ENCODE measurements at regions not wholly inside any gene's neighbourhood (a gene's known extent, or its start where the extent isn't known, plus 50 kb on each side); places are given as distances from the start of the nearest gene placed in this dataset.

- in situ Hi-C loops (cut with MboI): no loop called here
These were observed 172.1 kb downstream of the MREG start for GRCh38 chr2:215841175-215841816.

More at GRCh38 chr2:215841175-215841816, 172.1 kb downstream of the MREG start:
- CTCF ChIA-PET: interaction anchor here (0.7 to 4.1 kb wide), 10 partner anchors 10 to 273 kb away, joined by 3 to 20 read pairs (median 4); no protein-coding TSS in a partner anchor
- POLR2A ChIA-PET: interaction anchor here (0.6 to 2.9 kb wide), 7 partner anchors 29 to 548 kb away, joined by 3 to 10 read pairs (median 5); no protein-coding TSS in a partner anchor
- Histone ChIP-seq H3K9me3 (replicated peaks; ENCODE audit: control insufficient read depth, insufficient read depth, low read length) (no peaks in the 10 kb centered on the region; the same call in 2 of the 3 replicates), H3K4me1 (ENCODE audit: control insufficient read depth, insufficient read depth, low read length) (peaks cover 33% of the 10 kb centered on the region), H3K79me2 (ENCODE audit: control insufficient read depth, insufficient read depth, low read length) (no peaks in the 10 kb centered on the region), H3K9ac (ENCODE audit: control insufficient read depth, insufficient read depth, low read length) (no peak overlapping the region), H3K27me3 (replicated peaks in 1 of 2; ENCODE audit: control insufficient read depth in 2 of 2, insufficient read depth in 2 of 2, low read length in 1 of 2) (no peaks in the 10 kb centered on the region), H3K36me3 (ENCODE audit: control insufficient read depth in 2 of 2, insufficient read depth in 2 of 2, low read length in 1 of 2) (no peaks in the 10 kb centered on the region), H4K20me1 (ENCODE audit: control insufficient read depth, insufficient read depth) (no peaks in the 10 kb centered on the region), H3K27ac (ENCODE audit: control insufficient read depth, insufficient read depth) (no peak overlapping the region), H3K4me2 (ENCODE audit: control insufficient read depth, insufficient read depth) (no peak overlapping the region; the same call in 1 of the 2 replicates), H2AFZ (ENCODE audit: control insufficient read depth, low read depth, low read length) (no peak overlapping the region), H3K4me3 (no peak overlapping the region)
- no TSS peak for BruUV-seq (replicated peaks)
- FAIRE-seq (no peak), ATAC-seq (no peak), DNase-seq (ENCODE audit: low read depth, low spot score) (no peak)
- SMC1A ChIA-PET (ENCODE audit: uncharacterized antibody, unreplicated experiment): interaction anchor here (0.9 to 4.6 kb wide), 21 partner anchors 8 to 504 kb away, joined by 3 to 43 read pairs (median 6); no protein-coding TSS in a partner anchor
- RAD21 ChIA-PET (ENCODE audit: unreplicated experiment): interaction anchor here (0.8 to 3.2 kb wide), 15 partner anchors 11 to 563 kb away, joined by 3 to 28 read pairs (median 6); no protein-coding TSS in a partner anchor
- intact Hi-C loops (cut with micrococcal nuclease; ENCODE audit: unreplicated experiment): no loop called here
- TF ChIP-seq RUNX3 (IDR thresholded peaks at IDR 0.05; ENCODE audit: low read length) (no peak), ASH2L (IDR thresholded peaks at IDR 0.05; ENCODE audit: borderline replicate concordance, low read depth) (no peak), NR2F1 (conservative IDR thresholded peaks at IDR 0.05) (0 out of 2 replicates have a peak, but pooled peaks have one; percentile 15), HDGF (IDR thresholded peaks at IDR 0.05) (no peak)
- TF ChIP-seq, protein P1, sequence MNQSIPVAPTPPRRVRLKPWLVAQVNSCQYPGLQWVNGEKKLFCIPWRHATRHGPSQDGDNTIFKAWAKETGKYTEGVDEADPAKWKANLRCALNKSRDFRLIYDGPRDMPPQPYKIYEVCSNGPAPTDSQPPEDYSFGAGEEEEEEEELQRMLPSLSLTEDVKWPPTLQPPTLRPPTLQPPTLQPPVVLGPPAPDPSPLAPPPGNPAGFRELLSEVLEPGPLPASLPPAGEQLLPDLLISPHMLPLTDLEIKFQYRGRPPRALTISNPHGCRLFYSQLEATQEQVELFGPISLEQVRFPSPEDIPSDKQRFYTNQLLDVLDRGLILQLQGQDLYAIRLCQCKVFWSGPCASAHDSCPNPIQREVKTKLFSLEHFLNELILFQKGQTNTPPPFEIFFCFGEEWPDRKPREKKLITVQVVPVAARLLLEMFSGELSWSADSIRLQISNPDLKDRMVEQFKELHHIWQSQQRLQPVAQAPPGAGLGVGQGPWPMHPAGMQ (IDR thresholded peaks at IDR 0.05; ENCODE audit: borderline replicate concordance): no peak
- WGBS (ENCODE audit: insufficient coverage, insufficient replicate concordance, low lambda C conversion rate, missing lambda C conversion rate): 67% methylated on average over 5 of the region's 5 CpGs
